ENCODE measurements at regions not wholly inside any gene's neighbourhood (a gene's known extent, or its start where the extent isn't known, plus 50 kb on each side); places are given as distances from the start of the nearest gene placed in this dataset.

DNA sequence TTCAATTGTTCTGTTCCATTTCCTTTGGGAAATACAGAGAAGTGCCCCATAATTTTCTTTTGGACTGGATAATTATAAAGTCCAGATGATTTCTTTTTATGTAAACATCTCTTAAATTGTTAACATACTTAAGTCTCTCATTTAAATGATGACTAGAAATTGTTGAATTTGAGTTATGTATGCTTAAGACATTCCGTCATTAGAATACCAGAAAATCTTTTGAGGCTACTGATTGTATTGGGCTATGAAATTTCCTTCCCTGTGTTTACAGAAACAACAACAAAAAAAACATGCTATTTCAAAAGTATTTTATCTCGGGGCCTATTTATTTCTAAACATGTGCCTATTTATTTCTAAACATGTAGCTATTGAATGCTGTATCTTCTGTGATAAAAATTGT is 125.4 kb downstream of the SH3BGRL2 start:
- TF ChIP-seq CTCF (conservative IDR thresholded peaks at IDR 0.05; ENCODE audit: low read depth, low read length) (no peak), POLR2A (IDR thresholded peaks at IDR 0.05; ENCODE audit: low read depth, low read length) (no peak), CEBPB (IDR thresholded peaks at IDR 0.05; ENCODE audit: low read depth, low read length) (no peak), MXI1 (IDR thresholded peaks at IDR 0.05; ENCODE audit: borderline replicate concordance, low read depth, low read length) (no peak), RAD21 (IDR thresholded peaks at IDR 0.05; ENCODE audit: low read length) (no peak)
- TF ChIP-seq, protein P1, sequence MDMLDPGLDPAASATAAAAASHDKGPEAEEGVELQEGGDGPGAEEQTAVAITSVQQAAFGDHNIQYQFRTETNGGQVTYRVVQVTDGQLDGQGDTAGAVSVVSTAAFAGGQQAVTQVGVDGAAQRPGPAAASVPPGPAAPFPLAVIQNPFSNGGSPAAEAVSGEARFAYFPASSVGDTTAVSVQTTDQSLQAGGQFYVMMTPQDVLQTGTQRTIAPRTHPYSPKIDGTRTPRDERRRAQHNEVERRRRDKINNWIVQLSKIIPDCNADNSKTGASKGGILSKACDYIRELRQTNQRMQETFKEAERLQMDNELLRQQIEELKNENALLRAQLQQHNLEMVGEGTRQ (IDR thresholded peaks at IDR 0.05; ENCODE audit: low read depth, low read length) = no peak
